Ovary (tissue), 3 donors: ENCODE measurements at regions not wholly inside any gene's neighbourhood (a gene's known extent, or its start where the extent isn't known, plus 50 kb on each side); places are given as distances from the start of the nearest gene placed in this dataset.
"Not testable (repeated sequence)": the region's sequence is repeated elsewhere in the genome, so short reads cannot be mapped to it uniquely, and the experiment has no call there.

Experiments used
- CTCF ChIP-seq, 3 donors: fragments of 450-650 bp in 2 of 3; fragments of 200-600 bp in 1 of 3; IDR thresholded peaks; one replicate each; pipeline versions ENCODE4 v1.5.1 to v1.8.0; 2016 to 2022; ENCODE audit warnings: antibody characterized with exemption in 3 of 3, mild to moderate bottlenecking in 1 of 3
- POLR2A ChIP-seq: fragments of 450-650 bp; IDR thresholded peaks from one replicate; pipeline ENCODE4 v1.6.1; 2017; ENCODE audit warnings: antibody characterized with exemption, mild to moderate bottlenecking, moderate library complexity
- donor health status: DM: no; HTN: no; CAD: no.

GRCh38 chr4:9524406-9524805 is 80.2 kb downstream of the DEFB131A start:
- TF ChIP-seq CTCF (IDR thresholded peaks at IDR 0.05); POLR2A: not testable (repeated sequence)
